ENCODE measurements at regions not wholly inside any gene's neighbourhood (a gene's known extent, or its start where the extent isn't known, plus 50 kb on each side); places are given as distances from the start of the nearest gene placed in this dataset.
"Not testable (repeated sequence)": the region's sequence is repeated elsewhere in the genome, so short reads cannot be mapped to it uniquely, and the experiment has no call there.

DNA sequence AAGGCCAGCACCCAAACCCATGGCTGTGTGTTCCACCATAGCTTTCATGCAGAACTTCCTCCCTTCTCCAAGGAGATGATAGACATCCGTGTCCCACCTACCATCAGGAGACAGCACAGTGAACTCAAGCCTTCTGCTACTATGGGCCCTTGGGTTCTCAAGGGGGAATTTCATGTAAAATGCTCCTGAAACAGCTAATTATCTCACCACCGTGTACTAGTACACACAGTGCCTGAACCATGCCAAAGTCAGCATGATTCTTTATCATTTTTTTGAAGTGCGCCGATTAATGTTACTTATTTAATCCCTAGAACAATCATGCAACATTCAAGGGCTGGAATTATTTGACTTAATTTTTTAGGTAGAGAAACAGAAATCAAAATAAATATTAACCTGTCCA is 151.7 kb downstream of the FAM72C start:
- not testable (repeated sequence) for H3K4me3 ChIP-seq (ENCODE audit: low read depth in 1 of 2, low read length in 2 of 2); H3K36me3 ChIP-seq (ENCODE audit: control insufficient read depth in 2 of 2, insufficient read depth in 2 of 2, low read length in 1 of 2); H3K27ac ChIP-seq (ENCODE audit: low read depth in 2 of 2, low read length in 1 of 2); H3K9me3 ChIP-seq (ENCODE audit: control insufficient read depth in 2 of 2, insufficient read depth in 1 of 2, low read depth in 1 of 2, low read length in 1 of 2); H3K4me1 ChIP-seq (ENCODE audit: control insufficient read depth in 2 of 2, insufficient read depth in 2 of 2, low read length in 1 of 2); H3K27me3 ChIP-seq (ENCODE audit: control insufficient read depth in 1 of 2, insufficient read depth in 2 of 2, low read length in 2 of 2)
- WGBS, 2 donors, result no CpG with 5 or more reads among the region's 4 CpGs

GRCh38 chr1:143816369-143816768 is 155.4 kb downstream of the FAM72C start:
- H3K4me3 ChIP-seq (ENCODE audit: low read depth in 1 of 2, low read length in 2 of 2); H3K27me3 ChIP-seq (ENCODE audit: control insufficient read depth in 1 of 2, insufficient read depth in 2 of 2, low read length in 2 of 2); H3K9me3 ChIP-seq (ENCODE audit: control insufficient read depth in 2 of 2, insufficient read depth in 1 of 2, low read depth in 1 of 2, low read length in 1 of 2); H3K27ac ChIP-seq (ENCODE audit: low read depth in 2 of 2, low read length in 1 of 2); H3K4me1 ChIP-seq (ENCODE audit: control insufficient read depth in 2 of 2, insufficient read depth in 2 of 2, low read length in 1 of 2); H3K36me3 ChIP-seq (ENCODE audit: control insufficient read depth in 2 of 2, insufficient read depth in 2 of 2, low read length in 1 of 2): not testable (repeated sequence)
- WGBS, 2 donors, result no CpG with 5 or more reads among the region's 1 CpG

DNA sequence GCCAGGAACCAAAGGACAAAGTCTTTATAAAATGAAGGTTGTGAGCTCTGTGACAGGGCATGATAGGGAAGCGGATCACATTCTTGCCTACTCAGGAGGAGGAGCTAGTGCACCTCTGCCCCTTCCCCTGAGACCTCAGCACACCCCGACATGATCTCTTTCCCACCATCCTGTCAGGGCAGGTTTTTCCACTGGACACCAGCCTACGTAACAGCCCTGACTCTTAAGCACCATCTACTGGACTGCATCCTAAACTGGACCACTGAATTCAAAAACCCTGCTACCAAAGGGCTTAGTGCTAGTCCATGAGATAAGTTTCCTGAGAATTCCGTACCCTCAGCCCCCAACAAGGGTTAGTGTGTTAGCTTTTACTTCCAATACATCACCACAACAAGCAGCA is 166.4 kb downstream of the FAM72C start:
- not testable (repeated sequence) for H3K36me3 ChIP-seq (ENCODE audit: control insufficient read depth in 2 of 2, insufficient read depth in 2 of 2, low read length in 1 of 2); H3K27me3 ChIP-seq (ENCODE audit: control insufficient read depth in 1 of 2, insufficient read depth in 2 of 2, low read length in 2 of 2); H3K27ac ChIP-seq (ENCODE audit: low read depth in 2 of 2, low read length in 1 of 2); H3K4me1 ChIP-seq (ENCODE audit: control insufficient read depth in 2 of 2, insufficient read depth in 2 of 2, low read length in 1 of 2); H3K9me3 ChIP-seq (ENCODE audit: control insufficient read depth in 2 of 2, insufficient read depth in 1 of 2, low read depth in 1 of 2, low read length in 1 of 2); H3K4me3 ChIP-seq (ENCODE audit: low read depth in 1 of 2, low read length in 2 of 2)
- WGBS, 2 donors, result no CpG with 5 or more reads among the region's 4 CpGs

DNA sequence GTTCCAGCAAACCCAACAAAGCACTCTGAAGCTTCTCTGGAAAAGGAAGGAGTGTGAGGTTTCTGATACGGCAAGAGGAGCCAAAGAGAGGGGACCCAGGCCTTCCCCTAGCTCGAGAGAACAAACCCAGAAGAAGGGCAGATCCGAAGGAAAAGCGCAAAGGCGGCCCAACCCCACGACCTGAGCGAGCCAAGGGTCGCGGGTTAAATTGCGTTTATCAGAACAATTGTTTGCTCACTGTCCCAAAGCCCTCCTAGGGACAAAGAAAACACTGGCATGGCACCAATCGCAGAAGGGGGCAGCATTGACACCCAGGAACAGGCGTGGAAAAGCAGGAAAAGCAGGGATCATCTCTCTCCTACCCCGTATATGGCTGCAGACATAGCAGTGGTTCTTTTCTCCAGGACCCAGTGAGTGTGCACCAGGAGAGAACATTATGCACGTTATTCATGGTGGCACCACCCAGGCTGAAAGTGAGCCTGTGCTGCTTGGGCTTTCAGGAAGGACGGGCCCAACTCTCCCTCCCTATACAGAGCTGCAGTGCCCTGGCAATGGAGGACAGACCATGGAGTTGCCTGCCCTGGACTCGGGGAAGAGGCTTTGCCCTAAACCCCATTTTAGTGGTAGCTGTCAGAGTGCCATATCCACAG is 167.0 kb downstream of the FAM72C start:
- H3K27me3 ChIP-seq (ENCODE audit: control insufficient read depth in 1 of 2, insufficient read depth in 2 of 2, low read length in 2 of 2); H3K4me3 ChIP-seq (ENCODE audit: low read depth in 1 of 2, low read length in 2 of 2); H3K27ac ChIP-seq (ENCODE audit: low read depth in 2 of 2, low read length in 1 of 2); H3K9me3 ChIP-seq (ENCODE audit: control insufficient read depth in 2 of 2, insufficient read depth in 1 of 2, low read depth in 1 of 2, low read length in 1 of 2); H3K4me1 ChIP-seq (ENCODE audit: control insufficient read depth in 2 of 2, insufficient read depth in 2 of 2, low read length in 1 of 2); H3K36me3 ChIP-seq (ENCODE audit: control insufficient read depth in 2 of 2, insufficient read depth in 2 of 2, low read length in 1 of 2): not testable (repeated sequence)
- 5 to 11% methylated on average over 12 to 13 of the region's 16 CpGs for WGBS, 2 donors

DNA sequence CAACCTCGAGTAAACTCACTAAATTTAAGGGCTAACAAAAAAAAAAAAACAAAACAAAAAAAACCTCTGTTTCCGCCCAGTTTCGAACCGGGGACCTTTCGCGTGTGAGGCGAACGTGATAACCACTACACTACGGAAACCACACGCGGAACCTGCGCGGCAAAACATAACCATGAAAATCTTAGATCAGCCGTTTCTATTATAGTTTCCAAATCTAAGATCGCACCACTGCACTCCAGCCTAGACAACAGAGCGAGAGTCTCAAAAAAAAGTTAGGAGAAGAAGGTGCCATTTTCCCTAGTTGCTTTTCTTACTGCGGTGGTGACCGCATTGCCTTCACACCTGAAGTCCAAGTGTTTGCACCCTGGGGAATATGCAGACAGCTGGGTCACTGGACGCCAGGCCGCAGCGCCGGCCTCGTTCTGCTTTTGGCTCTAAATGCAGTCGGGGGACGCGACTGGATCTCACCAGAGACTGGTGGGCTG is 167.8 kb downstream of the FAM72C start:
- not testable (repeated sequence) for H3K9me3 ChIP-seq (ENCODE audit: control insufficient read depth in 2 of 2, insufficient read depth in 1 of 2, low read depth in 1 of 2, low read length in 1 of 2); H3K27me3 ChIP-seq (ENCODE audit: control insufficient read depth in 1 of 2, insufficient read depth in 2 of 2, low read length in 2 of 2); H3K4me1 ChIP-seq (ENCODE audit: control insufficient read depth in 2 of 2, insufficient read depth in 2 of 2, low read length in 1 of 2); H3K36me3 ChIP-seq (ENCODE audit: control insufficient read depth in 2 of 2, insufficient read depth in 2 of 2, low read length in 1 of 2); H3K27ac ChIP-seq (ENCODE audit: low read depth in 2 of 2, low read length in 1 of 2)
- peak overlapping the region; percentile 49 to 60 for H3K4me3 ChIP-seq (ENCODE audit: low read depth in 1 of 2, low read length in 2 of 2)
- WGBS, 2 donors, result 2 to 3% methylated on average over 26 of the region's 26 CpGs

GRCh38 chr1:143803095-143803494 is 168.7 kb downstream of the FAM72C start:
- H3K9me3 ChIP-seq (ENCODE audit: control insufficient read depth in 2 of 2, insufficient read depth in 1 of 2, low read depth in 1 of 2, low read length in 1 of 2); H3K4me3 ChIP-seq (ENCODE audit: low read depth in 1 of 2, low read length in 2 of 2); H3K27ac ChIP-seq (ENCODE audit: low read depth in 2 of 2, low read length in 1 of 2); H3K36me3 ChIP-seq (ENCODE audit: control insufficient read depth in 2 of 2, insufficient read depth in 2 of 2, low read length in 1 of 2); H3K4me1 ChIP-seq (ENCODE audit: control insufficient read depth in 2 of 2, insufficient read depth in 2 of 2, low read length in 1 of 2); H3K27me3 ChIP-seq (ENCODE audit: control insufficient read depth in 1 of 2, insufficient read depth in 2 of 2, low read length in 2 of 2): not testable (repeated sequence)
- no CpG with 5 or more reads among the region's 13 CpGs for WGBS, 2 donors

- not testable (repeated sequence) for H3K9me3 ChIP-seq (ENCODE audit: control insufficient read depth in 2 of 2, insufficient read depth in 1 of 2, low read depth in 1 of 2, low read length in 1 of 2); H3K27ac ChIP-seq (ENCODE audit: low read depth in 2 of 2, low read length in 1 of 2); H3K4me1 ChIP-seq (ENCODE audit: control insufficient read depth in 2 of 2, insufficient read depth in 2 of 2, low read length in 1 of 2); H3K4me3 ChIP-seq (ENCODE audit: low read depth in 1 of 2, low read length in 2 of 2); H3K36me3 ChIP-seq (ENCODE audit: control insufficient read depth in 2 of 2, insufficient read depth in 2 of 2, low read length in 1 of 2); H3K27me3 ChIP-seq (ENCODE audit: control insufficient read depth in 1 of 2, insufficient read depth in 2 of 2, low read length in 2 of 2)
- no CpG with 5 or more reads among the region's 22 CpGs for WGBS, 2 donors
These were observed 172.1 kb downstream of the FAM72C start for GRCh38 chr1:143799568-143800187.

- H3K27ac ChIP-seq (ENCODE audit: low read depth in 2 of 2, low read length in 1 of 2); H3K9me3 ChIP-seq (ENCODE audit: control insufficient read depth in 2 of 2, insufficient read depth in 1 of 2, low read depth in 1 of 2, low read length in 1 of 2); H3K27me3 ChIP-seq (ENCODE audit: control insufficient read depth in 1 of 2, insufficient read depth in 2 of 2, low read length in 2 of 2); H3K4me1 ChIP-seq (ENCODE audit: control insufficient read depth in 2 of 2, insufficient read depth in 2 of 2, low read length in 1 of 2); H3K36me3 ChIP-seq (ENCODE audit: control insufficient read depth in 2 of 2, insufficient read depth in 2 of 2, low read length in 1 of 2); H3K4me3 ChIP-seq (ENCODE audit: low read depth in 1 of 2, low read length in 2 of 2): not testable (repeated sequence)
- no CpG with 5 or more reads among the region's 3 CpGs for WGBS, 2 donors
These were observed 175.4 kb downstream of the FAM72C start for GRCh38 chr1:143796369-143796768.

- H3K4me3 ChIP-seq (ENCODE audit: low read depth in 1 of 2, low read length in 2 of 2); H3K9me3 ChIP-seq (ENCODE audit: control insufficient read depth in 2 of 2, insufficient read depth in 1 of 2, low read depth in 1 of 2, low read length in 1 of 2); H3K27me3 ChIP-seq (ENCODE audit: control insufficient read depth in 1 of 2, insufficient read depth in 2 of 2, low read length in 2 of 2); H3K27ac ChIP-seq (ENCODE audit: low read depth in 2 of 2, low read length in 1 of 2); H3K4me1 ChIP-seq (ENCODE audit: control insufficient read depth in 2 of 2, insufficient read depth in 2 of 2, low read length in 1 of 2); H3K36me3 ChIP-seq (ENCODE audit: control insufficient read depth in 2 of 2, insufficient read depth in 2 of 2, low read length in 1 of 2): not testable (repeated sequence)
- no CpG with 5 or more reads among the region's 57 CpGs for WGBS, 2 donors
These were observed 179.5 kb downstream of the FAM72C start for GRCh38 chr1:143792047-143792937.
